H1 (cell line): ENCODE measurements at regions not wholly inside any gene's neighbourhood (a gene's known extent, or its start where the extent isn't known, plus 50 kb on each side); places are given as distances from the start of the nearest gene placed in this dataset.

ENCODE experiments used
- CTCF ChIP-seq, 3 experiments: IDR thresholded peaks; 1 replicate in 2 of 3; 2 replicates in 1 of 3; pipeline versions ENCODE4 v1.5.1 to v1.6.1; 2011; ENCODE audit warnings: low read length in 3 of 3, mild to moderate bottlenecking in 3 of 3, inconsistent platforms in 2 of 3, low read depth in 1 of 3, moderate library complexity in 1 of 3; ENCODE audit not compliant: insufficient read depth in 1 of 3; ENCODE audit errors: control extremely low read depth in 1 of 3
- RAD21 ChIP-seq, 2 experiments: IDR thresholded peaks in 1 of 2; conservative IDR thresholded peaks in 1 of 2; 2 replicates each; pipeline ENCODE4 v1.6.1; 2011; ENCODE audit warnings: low read depth in 2 of 2, low read length in 2 of 2, improper control_type of control experiment in 1 of 2, inconsistent platforms in 1 of 2, mild to moderate bottlenecking in 1 of 2, moderate library complexity in 1 of 2

GRCh38 chr5:118279540-118280294, 708.6 kb downstream of the DTWD2 start:
- TF ChIP-seq RAD21 (IDR thresholded peaks at IDR 0.05 in 1 of 2, conservative IDR thresholded peaks at IDR 0.05 in 1 of 2; ENCODE audit: low read depth in 2 of 2, low read length in 2 of 2) (no peak), CTCF (IDR thresholded peaks at IDR 0.05; ENCODE audit: control extremely low read depth in 1 of 3, insufficient read depth in 1 of 3, low read depth in 1 of 3, low read length in 3 of 3) (no peak)
